ENCODE measurements at regions not wholly inside any gene's neighbourhood (a gene's known extent, or its start where the extent isn't known, plus 50 kb on each side); places are given as distances from the start of the nearest gene placed in this dataset.

DNA sequence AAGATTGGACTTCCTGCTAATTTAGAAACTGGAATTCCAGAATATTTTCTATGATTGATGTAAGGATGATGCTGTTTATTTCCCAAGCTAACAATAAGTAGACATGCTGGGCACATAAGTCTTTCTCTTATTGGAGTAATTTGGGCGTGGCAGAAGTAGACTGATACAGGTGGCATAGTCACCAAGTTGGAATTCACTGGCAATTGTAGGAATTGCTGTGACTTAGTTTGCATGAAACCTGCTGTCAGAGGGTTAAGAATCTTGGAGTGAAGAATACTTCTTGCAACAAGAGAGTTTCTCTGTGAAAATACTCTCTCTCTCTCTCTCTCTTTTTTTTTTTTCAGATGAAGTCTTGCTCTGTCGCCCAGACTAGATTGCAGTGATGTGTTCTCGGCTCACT, 569.7 kb downstream of the REEP3 start:
- Histone ChIP-seq H3K36me3 (replicated peaks in 1 of 2; ENCODE audit: control insufficient read depth in 2 of 2, insufficient read depth in 2 of 2, low read length in 2 of 2) (no peaks in the 10 kb centered on the region), H2BK5ac (ENCODE audit: low read length) (no peak overlapping the region), H3K18ac (ENCODE audit: low read length) (no peak overlapping the region), H3K9me3 (replicated peaks in 1 of 2; ENCODE audit: control insufficient read depth in 2 of 2, insufficient read depth in 1 of 2, low read depth in 1 of 2, low read length in 2 of 2) (no peaks in the 10 kb centered on the region), H3K4me3 (ENCODE audit: low read length in 2 of 2) (no peak overlapping the region), H4K8ac (ENCODE audit: low read depth, low read length) (no peak overlapping the region), H3K14ac (ENCODE audit: low read length) (no peak overlapping the region), H3K9ac (ENCODE audit: low read depth, low read length, poor library complexity) (no peak overlapping the region), H2BK12ac (ENCODE audit: low read length) (no peak overlapping the region), H3K27me3 (ENCODE audit: control insufficient read depth in 3 of 3, insufficient read depth in 3 of 3, low read depth in 1 of 3, low read length in 3 of 3) (no peaks in the 10 kb centered on the region), H4K91ac (ENCODE audit: low read depth, low read length, poor library complexity) (no peak overlapping the region), H2AFZ (ENCODE audit: low read length) (no peak overlapping the region), H3K4ac (ENCODE audit: low read length) (no peak overlapping the region), H3K4me2 (ENCODE audit: insufficient read depth, low read length, poor library complexity, severe bottlenecking) (no peak overlapping the region), H3K23ac (ENCODE audit: low read depth, low read length, poor library complexity) (no peak overlapping the region), H3K27ac (replicated peaks; ENCODE audit: low read length) (no peak overlapping the region), H3K4me1 (ENCODE audit: control insufficient read depth in 2 of 2, insufficient read depth in 1 of 2, low read depth in 1 of 2, low read length in 2 of 2) (no peaks in the 10 kb centered on the region), H2BK15ac (ENCODE audit: low read length) (no peak overlapping the region), H2BK120ac (ENCODE audit: low read depth, low read length) (no peak overlapping the region), H2AK5ac (ENCODE audit: low read depth, low read length) (no peak overlapping the region), H3K79me1 (ENCODE audit: low read depth, low read length) (no peaks in the 10 kb centered on the region)
- no peak for DNase-seq (ENCODE audit: low spot score)
- WGBS, 2 donors (ENCODE audit: extremely low coverage in 2 of 2, insufficient read length in 2 of 2, insufficient replicate concordance in 1 of 2): no CpG with 5 or more reads among the region's 3 CpGs

DNA sequence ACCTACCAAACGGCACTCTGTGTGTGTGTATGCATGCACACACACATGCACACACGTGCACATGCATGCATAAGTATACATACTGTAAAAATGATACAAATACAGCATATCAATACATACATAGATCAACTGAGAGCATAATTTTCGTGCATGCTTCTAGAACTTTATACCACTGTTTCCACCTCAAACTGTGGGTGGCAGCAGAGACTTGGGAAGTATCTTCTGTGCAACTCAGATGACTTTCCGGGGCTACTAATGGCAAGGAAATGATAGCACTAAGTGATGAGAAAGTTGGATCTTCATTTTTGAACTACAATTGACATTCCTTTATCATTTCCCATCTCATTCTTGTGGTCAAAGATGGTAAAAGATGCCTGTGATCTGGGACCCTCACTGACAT, 570.7 kb downstream of the REEP3 start:
- Histone ChIP-seq H3K18ac (ENCODE audit: low read length) (no peak overlapping the region), H3K14ac (ENCODE audit: low read length) (no peak overlapping the region), H3K4me3 (ENCODE audit: low read length in 2 of 2) (no peak overlapping the region), H4K8ac (ENCODE audit: low read depth, low read length) (no peak overlapping the region), H3K27ac (replicated peaks; ENCODE audit: low read length) (no peak overlapping the region), H3K9ac (ENCODE audit: low read depth, low read length, poor library complexity) (no peak overlapping the region), H2BK12ac (ENCODE audit: low read length) (no peak overlapping the region), H3K79me1 (ENCODE audit: low read depth, low read length) (no peaks in the 10 kb centered on the region), H2AFZ (ENCODE audit: low read length) (no peak overlapping the region), H3K4me2 (ENCODE audit: insufficient read depth, low read length, poor library complexity, severe bottlenecking) (no peak overlapping the region), H4K91ac (ENCODE audit: low read depth, low read length, poor library complexity) (no peak overlapping the region), H3K36me3 (replicated peaks in 1 of 2; ENCODE audit: control insufficient read depth in 2 of 2, insufficient read depth in 2 of 2, low read length in 2 of 2) (no peaks in the 10 kb centered on the region), H2BK15ac (ENCODE audit: low read length) (no peak overlapping the region), H3K4me1 (ENCODE audit: control insufficient read depth in 2 of 2, insufficient read depth in 1 of 2, low read depth in 1 of 2, low read length in 2 of 2) (no peaks in the 10 kb centered on the region), H3K27me3 (ENCODE audit: control insufficient read depth in 3 of 3, insufficient read depth in 3 of 3, low read depth in 1 of 3, low read length in 3 of 3) (no peaks in the 10 kb centered on the region), H2AK5ac (ENCODE audit: low read depth, low read length) (no peak overlapping the region), H2BK120ac (ENCODE audit: low read depth, low read length) (no peak overlapping the region), H2BK5ac (ENCODE audit: low read length) (no peak overlapping the region), H3K4ac (ENCODE audit: low read length) (no peak overlapping the region), H3K9me3 (replicated peaks in 1 of 2; ENCODE audit: control insufficient read depth in 2 of 2, insufficient read depth in 1 of 2, low read depth in 1 of 2, low read length in 2 of 2) (no peaks in the 10 kb centered on the region), H3K23ac (ENCODE audit: low read depth, low read length, poor library complexity) (no peak overlapping the region)
- WGBS, 2 donors (ENCODE audit: extremely low coverage in 2 of 2, insufficient read length in 2 of 2, insufficient replicate concordance in 1 of 2): no CpG with 5 or more reads among the region's 4 CpGs
- DNase-seq (ENCODE audit: low spot score): no peak

DNA sequence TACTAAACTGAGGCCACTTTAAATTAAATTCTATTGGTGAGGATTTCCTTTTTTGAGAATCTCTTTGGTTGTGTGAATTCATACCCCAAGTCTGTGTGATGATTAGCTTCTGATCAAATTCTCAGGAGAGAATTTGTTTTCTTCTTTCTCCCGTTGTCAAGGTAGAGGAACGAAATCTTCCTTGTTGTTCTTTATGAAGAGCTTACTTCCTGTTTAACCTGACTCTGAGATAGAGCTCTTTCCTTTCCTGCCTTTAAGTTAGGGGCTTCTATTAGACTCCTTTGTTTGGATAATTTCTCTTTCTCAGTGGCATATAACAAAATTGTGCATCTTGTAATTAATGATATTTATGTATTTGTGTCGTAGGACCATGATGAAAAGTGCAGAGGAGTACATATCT, 572.1 kb downstream of the REEP3 start:
- no peak overlapping the region for H2BK15ac ChIP-seq (ENCODE audit: low read length)
- no peaks in the 10 kb centered on the region for H3K27me3 ChIP-seq (ENCODE audit: control insufficient read depth in 3 of 3, insufficient read depth in 3 of 3, low read depth in 1 of 3, low read length in 3 of 3)
- no peak overlapping the region for H2BK120ac ChIP-seq (ENCODE audit: low read depth, low read length)
- H3K23ac ChIP-seq (ENCODE audit: low read depth, low read length, poor library complexity): no peak overlapping the region
- no peak overlapping the region for H3K27ac ChIP-seq (replicated peaks; ENCODE audit: low read length)
- no peak overlapping the region for H2BK12ac ChIP-seq (ENCODE audit: low read length)
- no peak overlapping the region for H4K91ac ChIP-seq (ENCODE audit: low read depth, low read length, poor library complexity)
- no peak overlapping the region for H3K9ac ChIP-seq (ENCODE audit: low read depth, low read length, poor library complexity)
- no peak overlapping the region for H2BK5ac ChIP-seq (ENCODE audit: low read length)
- WGBS, 2 donors (ENCODE audit: extremely low coverage in 2 of 2, insufficient read length in 2 of 2, insufficient replicate concordance in 1 of 2): no CpG with 5 or more reads among the region's 3 CpGs
- H2AK5ac ChIP-seq (ENCODE audit: low read depth, low read length): no peak overlapping the region
- H3K36me3 ChIP-seq (replicated peaks in 1 of 2; ENCODE audit: control insufficient read depth in 2 of 2, insufficient read depth in 2 of 2, low read length in 2 of 2): no peaks in the 10 kb centered on the region
- no peak for DNase-seq (ENCODE audit: low spot score)
- H3K4ac ChIP-seq (ENCODE audit: low read length): no peak overlapping the region
- H3K9me3 ChIP-seq (replicated peaks in 1 of 2; ENCODE audit: control insufficient read depth in 2 of 2, insufficient read depth in 1 of 2, low read depth in 1 of 2, low read length in 2 of 2): no peaks in the 10 kb centered on the region
- H3K18ac ChIP-seq (ENCODE audit: low read length): no peak overlapping the region
- H3K4me1 ChIP-seq (ENCODE audit: control insufficient read depth in 2 of 2, insufficient read depth in 1 of 2, low read depth in 1 of 2, low read length in 2 of 2): no peaks in the 10 kb centered on the region
- H3K4me3 ChIP-seq (ENCODE audit: low read length in 2 of 2): no peak overlapping the region
- no peak overlapping the region for H3K14ac ChIP-seq (ENCODE audit: low read length)
- no peak overlapping the region for H4K8ac ChIP-seq (ENCODE audit: low read depth, low read length)
- H2AFZ ChIP-seq (ENCODE audit: low read length): no peak overlapping the region
- H3K79me1 ChIP-seq (ENCODE audit: low read depth, low read length): no peaks in the 10 kb centered on the region
- H3K4me2 ChIP-seq (ENCODE audit: insufficient read depth, low read length, poor library complexity, severe bottlenecking): no peak overlapping the region

DNA sequence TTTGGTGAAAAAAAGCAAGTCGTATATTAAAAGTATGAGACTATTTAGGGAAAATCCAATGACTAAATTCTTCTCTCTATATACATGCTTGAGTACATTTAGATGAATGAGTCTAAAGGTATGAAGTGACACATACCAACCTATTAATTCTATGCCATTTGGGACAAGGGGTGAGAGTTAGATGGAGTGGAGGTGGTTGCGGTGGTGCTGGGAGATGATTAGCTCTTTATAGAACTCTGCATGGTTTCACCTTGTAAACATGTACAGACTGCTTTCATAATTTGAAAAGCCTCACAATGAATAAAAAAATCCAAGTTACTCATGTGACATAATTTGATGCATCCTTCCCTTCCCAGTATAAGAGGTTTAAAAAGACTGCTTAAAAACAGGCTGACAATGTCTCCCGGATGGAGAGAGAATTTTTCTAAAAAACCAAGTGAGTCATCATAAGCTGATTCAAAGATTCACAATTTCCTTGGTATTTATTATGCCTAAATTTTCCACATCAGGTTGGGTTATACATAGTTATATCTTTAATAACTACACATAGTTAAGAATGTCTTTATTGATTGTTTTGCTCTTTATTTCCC, 572.8 kb downstream of the REEP3 start:
- H4K91ac ChIP-seq (ENCODE audit: low read depth, low read length, poor library complexity): no peak overlapping the region
- no CpG with 5 or more reads among the region's 3 CpGs for WGBS, 2 donors (ENCODE audit: extremely low coverage in 2 of 2, insufficient read length in 2 of 2, insufficient replicate concordance in 1 of 2)
- H3K9ac ChIP-seq (ENCODE audit: low read depth, low read length, poor library complexity): no peak overlapping the region

More for the DNA sequence above, 572.8 kb downstream of the REEP3 start:
- no peak overlapping the region for H2BK5ac ChIP-seq (ENCODE audit: low read length)
- no peak overlapping the region for H3K27ac ChIP-seq (replicated peaks; ENCODE audit: low read length)
- H3K27me3 ChIP-seq (ENCODE audit: control insufficient read depth in 3 of 3, insufficient read depth in 3 of 3, low read depth in 1 of 3, low read length in 3 of 3): no peaks in the 10 kb centered on the region
- no peak overlapping the region for H3K4ac ChIP-seq (ENCODE audit: low read length)
- H2AK5ac ChIP-seq (ENCODE audit: low read depth, low read length): no peak overlapping the region
- no peak overlapping the region for H3K23ac ChIP-seq (ENCODE audit: low read depth, low read length, poor library complexity)
- no peaks in the 10 kb centered on the region for H3K36me3 ChIP-seq (replicated peaks in 1 of 2; ENCODE audit: control insufficient read depth in 2 of 2, insufficient read depth in 2 of 2, low read length in 2 of 2)
- no peak overlapping the region for H2AFZ ChIP-seq (ENCODE audit: low read length)
- no peaks in the 10 kb centered on the region for H3K9me3 ChIP-seq (replicated peaks in 1 of 2; ENCODE audit: control insufficient read depth in 2 of 2, insufficient read depth in 1 of 2, low read depth in 1 of 2, low read length in 2 of 2)
- no peak overlapping the region for H3K4me2 ChIP-seq (ENCODE audit: insufficient read depth, low read length, poor library complexity, severe bottlenecking)
- H2BK120ac ChIP-seq (ENCODE audit: low read depth, low read length): no peak overlapping the region
- no peak overlapping the region for H4K8ac ChIP-seq (ENCODE audit: low read depth, low read length)
- H3K14ac ChIP-seq (ENCODE audit: low read length): no peak overlapping the region
- H2BK15ac ChIP-seq (ENCODE audit: low read length): no peak overlapping the region
- H3K18ac ChIP-seq (ENCODE audit: low read length): no peak overlapping the region
- no peaks in the 10 kb centered on the region for H3K4me1 ChIP-seq (ENCODE audit: control insufficient read depth in 2 of 2, insufficient read depth in 1 of 2, low read depth in 1 of 2, low read length in 2 of 2)
- DNase-seq (ENCODE audit: low spot score): no peak
- no peaks in the 10 kb centered on the region for H3K79me1 ChIP-seq (ENCODE audit: low read depth, low read length)
- no peak overlapping the region for H3K4me3 ChIP-seq (ENCODE audit: low read length in 2 of 2)
- no peak overlapping the region for H2BK12ac ChIP-seq (ENCODE audit: low read length)

Measured in neuronal stem cell (in vitro differentiated cells).